Panc1 (cell line): ENCODE measurements at regions not wholly inside any gene's neighbourhood (a gene's known extent, or its start where the extent isn't known, plus 50 kb on each side); places are given as distances from the start of the nearest gene placed in this dataset.

Experiments
- ATAC-seq: fragments of 200-7000 bp; cut with Tn5 transposase; 2 replicates; pipeline ENCODE4 v1.9.1; 2020; ENCODE audit warnings: mild to moderate bottlenecking, moderate library complexity
- BruUV-seq: library from RNA; stranded (reverse); fragments of 400-500 nt; replicated peaks from 2 replicates; lab custom pipeline; 2021; lab: Mats Ljungman, UMichigan
- CTCF ChIA-PET: fragments of 300-600 bp; sonication (Branson Sonifier 250); formaldehyde crosslinking; loops from one replicate; lab custom pipeline; 2022; ENCODE audit warnings: antibody characterized with exemption; lab: Charles Lee
- POLR2A ChIA-PET: fragments of 300-600 bp; sonication (Branson Sonifier 250); formaldehyde crosslinking; loops from one replicate; lab custom pipeline; 2022; ENCODE audit warnings: antibody characterized with exemption; lab: Charles Lee
- DNase-seq: peaks from one replicate; pipeline ENCODE4 v3.0.0-alpha.2; 2010; ENCODE audit warnings: low read depth, low spot score
- H3K27ac ChIP-seq: 2 replicates; pipeline ENCODE4 v1.5.1; 2011; ENCODE audit warnings: mild to moderate bottlenecking, low read length, inconsistent platforms
- H3K27me3 ChIP-seq: fragments of 200-500 bp; sonication (Bioruptor generic); 2 replicates; pipeline ENCODE4 v1.6.0; 2014; ENCODE audit warnings: low read length, inconsistent platforms; ENCODE audit not compliant: control insufficient read depth, insufficient read depth
- H3K36me3 ChIP-seq: fragments of 200-500 bp; sonication (Bioruptor generic); 2 replicates; pipeline ENCODE4 v1.5.1; 2014; ENCODE audit warnings: inconsistent platforms, mild to moderate bottlenecking, low read length, moderate library complexity; ENCODE audit not compliant: control insufficient read depth, insufficient read depth
- H3K4me1 ChIP-seq: 2 replicates; pipeline ENCODE4 v1.5.1; 2011; ENCODE audit warnings: inconsistent platforms, mild to moderate bottlenecking, low read length, moderate library complexity; ENCODE audit not compliant: control insufficient read depth, insufficient read depth
- H3K4me3 ChIP-seq, 2 experiments: 2 replicates each; pipeline ENCODE4 v1.5.1; 2011 to 2012; ENCODE audit warnings: low read depth in 2 of 2, low read length in 2 of 2, mild to moderate bottlenecking in 2 of 2, inconsistent platforms in 1 of 2, moderate library complexity in 1 of 2
- H3K9me3 ChIP-seq: fragments of 200-500 bp; sonication (Bioruptor generic); 2 replicates; pipeline ENCODE4 v1.5.1; 2014; ENCODE audit warnings: low read depth, mild to moderate bottlenecking, inconsistent platforms, low read length, moderate library complexity; ENCODE audit not compliant: control insufficient read depth, insufficient read depth
- CTCF ChIP-seq: fragments of 450-650 bp; IDR thresholded peaks from 2 replicates; pipeline ENCODE4 v1.5.1; 2017; ENCODE audit warnings: mild to moderate bottlenecking
- POLR2AphosphoS5 ChIP-seq: IDR thresholded peaks from 2 replicates; pipeline ENCODE4 v1.6.1; 2012; ENCODE audit warnings: mild to moderate bottlenecking, low read depth, low read length, moderate library complexity
- SIN3A ChIP-seq: IDR thresholded peaks from 2 replicates; pipeline ENCODE4 v1.6.1; 2012; ENCODE audit warnings: low read depth, mild to moderate bottlenecking, low read length, moderate library complexity, borderline replicate concordance; ENCODE audit not compliant: insufficient read depth
- TCF7L2 ChIP-seq: IDR thresholded peaks from 2 replicates; pipeline ENCODE4 v1.6.1; 2011; ENCODE audit warnings: mild to moderate bottlenecking, low read depth, low read length, inconsistent platforms
- in situ Hi-C: cut with HindIII; loops from 2 replicates; pipeline ENCODE4 v1.10.0; 2016; ENCODE audit warnings: low sequenced_read_pairs, low pct_unique_long_range_greater_than_20kb
- intact Hi-C: fragments of 100-400 bp; cut with micrococcal nuclease; formaldehyde crosslinking; loops from one replicate; pipeline ENCODE4 v1.10.0; 2022; ENCODE audit not compliant: unreplicated experiment
- TF ChIP-seq, protein P1 (sequence below), 2 experiments: IDR thresholded peaks; 2 replicates each; pipeline ENCODE4 v1.6.1; 2011 to 2012; ENCODE audit warnings: low read depth in 2 of 2, control low read depth in 1 of 2, low read length in 1 of 2, mild to moderate bottlenecking in 1 of 2, moderate library complexity in 1 of 2; ENCODE audit not compliant: insufficient read depth in 1 of 2

DNA sequence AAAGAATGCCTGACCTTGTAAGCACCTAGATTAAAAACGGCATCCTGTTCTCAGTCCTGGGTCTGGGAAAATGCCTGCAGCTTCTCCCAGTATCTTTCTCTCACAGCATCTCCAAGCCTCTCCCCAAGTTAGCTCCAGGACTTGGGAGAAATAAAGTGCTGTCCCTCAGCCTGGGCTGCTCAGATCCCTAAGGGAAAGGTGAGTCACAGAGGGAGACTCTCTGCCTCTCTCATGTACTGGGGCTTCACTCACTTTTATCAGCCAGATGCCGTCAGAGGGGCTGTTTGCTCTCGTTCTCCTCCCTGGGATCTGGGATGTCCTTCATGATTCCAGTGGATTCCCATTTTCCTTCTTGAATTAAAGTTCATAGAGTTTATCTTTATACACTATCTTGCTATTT, 293.6 kb downstream of the COL12A1 start:
- ChIA-PET POLR2A (no interaction called here), CTCF (no interaction called here)
- no peak for ATAC-seq
- Histone ChIP-seq H3K36me3 (no peaks in the 10 kb centered on the region), H3K27ac (no peak overlapping the region), H3K4me1 (no peaks in the 10 kb centered on the region), H3K27me3 (no peaks in the 10 kb centered on the region), H3K4me3 (no peak overlapping the region), H3K9me3 (no peaks in the 10 kb centered on the region)
- intact Hi-C loops (no loop called here), in situ Hi-C loops (no loop called here)
- no peak for DNase-seq
- BruUV-seq, result no TSS peak
- TF ChIP-seq SIN3A (no peak), CTCF (no peak), POLR2AphosphoS5 (no peak), TCF7L2 (no peak)
- TF ChIP-seq, protein P1, sequence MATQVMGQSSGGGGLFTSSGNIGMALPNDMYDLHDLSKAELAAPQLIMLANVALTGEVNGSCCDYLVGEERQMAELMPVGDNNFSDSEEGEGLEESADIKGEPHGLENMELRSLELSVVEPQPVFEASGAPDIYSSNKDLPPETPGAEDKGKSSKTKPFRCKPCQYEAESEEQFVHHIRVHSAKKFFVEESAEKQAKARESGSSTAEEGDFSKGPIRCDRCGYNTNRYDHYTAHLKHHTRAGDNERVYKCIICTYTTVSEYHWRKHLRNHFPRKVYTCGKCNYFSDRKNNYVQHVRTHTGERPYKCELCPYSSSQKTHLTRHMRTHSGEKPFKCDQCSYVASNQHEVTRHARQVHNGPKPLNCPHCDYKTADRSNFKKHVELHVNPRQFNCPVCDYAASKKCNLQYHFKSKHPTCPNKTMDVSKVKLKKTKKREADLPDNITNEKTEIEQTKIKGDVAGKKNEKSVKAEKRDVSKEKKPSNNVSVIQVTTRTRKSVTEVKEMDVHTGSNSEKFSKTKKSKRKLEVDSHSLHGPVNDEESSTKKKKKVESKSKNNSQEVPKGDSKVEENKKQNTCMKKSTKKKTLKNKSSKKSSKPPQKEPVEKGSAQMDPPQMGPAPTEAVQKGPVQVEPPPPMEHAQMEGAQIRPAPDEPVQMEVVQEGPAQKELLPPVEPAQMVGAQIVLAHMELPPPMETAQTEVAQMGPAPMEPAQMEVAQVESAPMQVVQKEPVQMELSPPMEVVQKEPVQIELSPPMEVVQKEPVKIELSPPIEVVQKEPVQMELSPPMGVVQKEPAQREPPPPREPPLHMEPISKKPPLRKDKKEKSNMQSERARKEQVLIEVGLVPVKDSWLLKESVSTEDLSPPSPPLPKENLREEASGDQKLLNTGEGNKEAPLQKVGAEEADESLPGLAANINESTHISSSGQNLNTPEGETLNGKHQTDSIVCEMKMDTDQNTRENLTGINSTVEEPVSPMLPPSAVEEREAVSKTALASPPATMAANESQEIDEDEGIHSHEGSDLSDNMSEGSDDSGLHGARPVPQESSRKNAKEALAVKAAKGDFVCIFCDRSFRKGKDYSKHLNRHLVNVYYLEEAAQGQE (IDR thresholded peaks at IDR 0.05; ENCODE audit: insufficient read depth in 1 of 2, low read depth in 2 of 2, low read length in 1 of 2), result no peak

- ChIA-PET POLR2A (no interaction called here), CTCF (no interaction called here)
Observed at GRCh38 chr6:74902846-74903245, 303.0 kb downstream of the COL12A1 start.

More at GRCh38 chr6:74902846-74903245, 303.0 kb downstream of the COL12A1 start:
- no peaks in the 10 kb centered on the region for H3K36me3 ChIP-seq
- ATAC-seq (no peak), DNase-seq (no peak)
- no peaks in the 10 kb centered on the region for H3K4me1 ChIP-seq
- intact Hi-C loops, result no loop called here
- H3K9me3 ChIP-seq, result no peaks in the 10 kb centered on the region
- no peak overlapping the region for H3K27ac ChIP-seq
- no peaks in the 10 kb centered on the region for H3K27me3 ChIP-seq
- BruUV-seq, result no TSS peak
- no peak overlapping the region for H3K4me3 ChIP-seq
- TF ChIP-seq POLR2AphosphoS5, result no peak
- TF ChIP-seq, protein P1 (IDR thresholded peaks at IDR 0.05; ENCODE audit: insufficient read depth in 1 of 2, low read depth in 2 of 2, low read length in 1 of 2), result no peak
- TF ChIP-seq SIN3A, result no peak
- no peak for TF ChIP-seq TCF7L2
- TF ChIP-seq CTCF, result no peak
- in situ Hi-C loops, result no loop called here
